Cerebellar cortex (tissue), 1 donor: ENCODE measurements at regions not wholly inside any gene's neighbourhood (a gene's known extent, or its start where the extent isn't known, plus 50 kb on each side); places are given as distances from the start of the nearest gene placed in this dataset.

Source experiments
- DNase-seq: peaks from one replicate; pipeline ENCODE4 v3.0.0-alpha.2; 2015; ENCODE audit warnings: low spot score

DNA sequence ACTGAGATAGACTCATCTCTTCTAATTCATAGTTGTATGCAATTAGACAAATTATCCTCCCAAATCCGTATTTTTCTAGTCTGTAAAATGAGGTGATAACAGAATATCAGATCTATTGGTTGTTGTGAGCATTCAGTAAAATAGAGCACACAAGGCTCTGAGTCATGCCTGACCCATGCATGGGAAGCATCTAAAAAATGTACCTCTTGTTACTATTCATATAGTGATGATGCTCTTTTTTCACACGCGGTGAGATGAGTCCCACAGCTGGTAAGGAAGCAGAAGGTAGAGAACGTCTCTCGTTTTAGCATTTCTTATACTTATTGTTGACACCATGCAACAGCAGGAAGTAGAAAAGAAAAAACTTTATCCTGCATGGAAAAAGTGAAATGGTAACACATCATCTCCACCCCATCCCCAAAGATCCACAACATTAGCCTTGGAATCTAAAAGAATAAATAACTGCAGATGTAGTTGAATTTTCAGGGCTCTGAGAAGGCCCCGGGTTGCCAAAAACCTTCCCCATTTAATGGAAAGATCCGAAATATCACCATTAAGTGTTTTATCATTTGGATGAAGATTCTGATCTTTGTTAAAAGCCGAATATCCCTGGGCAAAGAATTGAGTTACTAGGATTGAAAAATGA, 215.6 kb downstream of the TMEM114 start:
- DNase-seq: no peak

- no peak for DNase-seq
Measured at GRCh38 chr16:8373676-8374431, 216.5 kb downstream of the TMEM114 start.

- no peak for DNase-seq
Measured at GRCh38 chr16:8372141-8372540, 218.2 kb downstream of the TMEM114 start.

GRCh38 chr16:8370374-8371270, 219.7 kb downstream of the TMEM114 start:
- DNase-seq: no peak

DNA sequence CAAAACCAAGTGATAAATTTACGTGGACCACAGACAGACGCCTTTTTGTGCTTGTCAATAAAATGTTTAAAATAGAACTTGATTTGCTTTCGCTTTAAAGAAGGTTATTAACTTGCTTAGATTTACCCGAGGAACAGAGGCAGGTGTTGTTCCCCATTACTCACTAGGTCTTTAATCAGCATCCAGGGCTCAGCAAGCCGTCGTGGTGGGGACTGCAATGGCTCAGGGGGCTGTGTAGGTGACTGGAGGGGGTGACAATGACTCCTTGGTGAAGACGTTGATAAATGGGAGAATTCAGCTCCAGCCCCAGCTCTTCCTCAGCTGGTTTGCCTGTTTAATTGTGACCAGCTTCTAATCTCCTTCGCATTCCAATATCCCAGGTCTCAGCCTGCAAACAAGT, 231.4 kb downstream of the TMEM114 start:
- no peak for DNase-seq

DNA sequence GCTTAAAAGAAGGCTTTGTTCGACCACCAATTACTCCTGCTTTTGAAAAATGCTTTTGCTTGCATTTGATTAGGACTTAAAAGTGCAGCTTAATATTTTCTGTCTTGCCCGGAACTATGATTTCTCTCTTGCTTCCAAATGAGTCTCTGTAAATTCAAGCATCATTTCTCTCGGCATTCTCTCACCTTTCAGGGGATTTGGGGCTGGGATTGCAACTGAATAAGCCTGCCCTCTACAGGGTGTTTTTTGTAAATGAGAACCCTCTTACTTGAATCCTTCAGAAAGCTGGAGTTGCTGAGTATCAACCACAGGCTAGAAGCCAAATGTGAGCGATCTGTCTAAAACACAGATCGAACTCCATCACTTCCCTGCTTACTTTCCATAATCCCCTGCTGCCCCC, 234.6 kb downstream of the TMEM114 start:
- peak; percentile 39 for DNase-seq

DNA sequence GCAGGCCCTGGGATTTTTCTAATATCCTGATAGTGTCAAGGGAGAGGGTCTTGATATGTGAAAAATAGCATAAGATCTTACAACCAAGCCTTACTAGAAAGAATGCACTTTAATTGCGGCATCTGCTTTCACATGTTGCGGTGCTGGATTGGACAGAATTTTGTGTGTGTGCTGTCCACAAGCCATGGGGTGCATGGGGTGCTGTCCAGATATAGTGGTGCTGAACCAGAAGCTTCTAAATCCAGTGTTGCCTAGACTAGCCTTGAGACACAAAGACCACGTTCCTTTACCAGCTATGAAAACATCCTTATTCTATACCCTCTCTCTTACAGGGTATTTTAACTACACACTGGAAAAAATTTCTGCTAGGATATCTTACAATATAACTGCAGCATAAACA, 244.0 kb downstream of the TMEM114 start:
- no peak for DNase-seq

GRCh38 chr16:8342276-8342675, 248.0 kb downstream of the TMEM114 start:
- no peak for DNase-seq

DNA sequence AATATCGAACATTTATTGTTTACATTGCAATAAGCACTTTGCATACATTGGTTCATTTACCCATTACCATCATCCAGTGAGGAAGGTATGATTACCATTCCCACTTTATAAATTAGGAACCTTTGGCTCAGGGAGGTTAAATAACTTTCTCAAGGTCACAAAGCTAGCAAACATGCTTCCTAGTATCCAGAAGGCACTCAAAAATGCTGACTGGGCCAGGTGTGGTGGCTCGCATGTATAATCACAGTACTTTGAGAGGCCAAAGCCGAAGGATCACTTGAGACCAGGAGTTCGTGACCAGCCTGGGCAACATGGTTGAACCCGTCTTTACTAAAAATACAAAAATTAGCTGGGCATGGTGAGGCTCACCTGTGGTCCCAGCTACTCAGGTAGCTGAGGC, 259.6 kb downstream of the TMEM114 start:
- no peak for DNase-seq

DNA sequence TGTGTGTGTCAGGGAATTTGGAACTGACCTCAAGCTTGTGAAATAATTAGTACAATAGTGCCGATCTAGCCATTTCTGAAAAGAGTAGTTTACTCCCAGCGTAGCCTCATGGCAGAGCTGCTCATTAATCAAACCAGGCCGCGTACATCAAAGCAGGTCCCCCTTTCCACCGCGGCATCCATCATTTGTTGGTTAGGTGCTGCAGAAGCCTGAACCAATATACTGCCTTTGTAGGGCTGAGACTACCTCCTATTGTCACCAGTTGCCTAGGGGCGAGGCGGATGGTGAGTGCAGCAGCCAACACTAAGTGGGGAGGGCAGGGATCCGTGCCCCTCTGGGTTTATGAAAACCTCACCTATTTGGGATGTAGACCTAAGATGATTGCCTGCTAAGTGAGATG, 264.1 kb downstream of the TMEM114 start:
- DNase-seq: no peak

GRCh38 chr16:8323153-8323552, 267.2 kb downstream of the TMEM114 start:
- no peak for DNase-seq

DNA sequence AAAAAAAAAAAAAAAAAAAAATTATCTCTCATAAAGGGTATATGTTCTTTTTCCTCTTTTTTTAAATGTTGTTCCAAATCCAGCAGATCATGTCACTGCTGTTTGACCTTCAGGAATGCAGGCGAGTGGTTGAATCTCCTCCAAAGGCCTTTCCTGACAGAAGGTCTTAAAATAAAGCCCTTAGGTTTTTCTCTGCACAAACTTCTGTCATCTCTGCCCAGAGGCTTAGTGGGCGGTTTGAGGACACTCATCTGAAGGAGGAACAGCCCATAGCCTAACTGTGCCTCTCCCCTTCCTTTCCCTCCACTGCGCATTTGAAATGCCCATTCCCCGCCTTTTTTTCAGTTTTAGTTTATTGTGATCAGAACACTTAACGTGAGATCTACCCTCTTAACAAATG, 270.2 kb downstream of the TMEM114 start:
- no peak for DNase-seq

- no peak for DNase-seq
Measured at GRCh38 chr16:8310816-8311215, 279.5 kb downstream of the TMEM114 start.

DNA sequence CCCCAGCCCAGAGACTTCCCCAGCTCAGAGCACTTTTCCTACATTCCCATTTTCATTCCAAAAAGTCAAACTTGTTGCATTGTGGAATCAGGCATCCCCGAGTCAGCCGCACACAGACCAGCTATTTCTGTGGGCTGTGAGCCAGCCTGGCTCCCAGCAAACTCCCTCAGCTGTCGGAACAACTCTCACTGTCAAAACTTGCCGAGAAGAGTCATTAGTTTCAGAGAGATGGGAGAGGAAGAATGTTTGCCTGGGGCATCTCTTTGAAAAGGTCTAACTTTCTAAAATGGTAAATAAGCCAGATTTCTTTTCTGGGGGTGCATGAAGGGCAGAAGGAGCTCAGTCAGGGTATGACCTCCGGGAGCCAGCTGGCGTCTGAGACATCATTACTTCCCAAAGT, 280.0 kb downstream of the TMEM114 start:
- DNase-seq: no peak

DNA sequence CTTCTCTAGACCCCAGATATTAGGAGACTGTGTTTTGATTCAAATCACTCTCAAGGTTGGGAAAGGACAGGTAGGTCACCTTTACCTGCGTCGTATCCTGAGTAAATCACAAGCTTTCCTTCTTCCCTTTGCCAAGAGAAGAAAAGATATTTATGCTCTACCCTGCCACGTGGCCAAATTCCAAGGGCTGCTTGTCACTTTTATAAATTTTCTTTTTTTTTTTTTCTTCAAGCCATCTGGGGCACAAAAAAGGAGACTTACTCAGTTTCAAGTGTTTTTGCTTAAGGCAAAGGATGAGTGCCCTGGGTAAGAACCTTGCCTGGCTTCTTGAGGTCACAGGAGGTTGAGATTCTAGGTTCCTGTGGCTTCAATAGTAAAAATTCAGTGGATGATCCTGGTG, 285.1 kb downstream of the TMEM114 start:
- DNase-seq: no peak

- DNase-seq: no peak
Measured at GRCh38 chr16:8299635-8300034, 290.7 kb downstream of the TMEM114 start.

DNA sequence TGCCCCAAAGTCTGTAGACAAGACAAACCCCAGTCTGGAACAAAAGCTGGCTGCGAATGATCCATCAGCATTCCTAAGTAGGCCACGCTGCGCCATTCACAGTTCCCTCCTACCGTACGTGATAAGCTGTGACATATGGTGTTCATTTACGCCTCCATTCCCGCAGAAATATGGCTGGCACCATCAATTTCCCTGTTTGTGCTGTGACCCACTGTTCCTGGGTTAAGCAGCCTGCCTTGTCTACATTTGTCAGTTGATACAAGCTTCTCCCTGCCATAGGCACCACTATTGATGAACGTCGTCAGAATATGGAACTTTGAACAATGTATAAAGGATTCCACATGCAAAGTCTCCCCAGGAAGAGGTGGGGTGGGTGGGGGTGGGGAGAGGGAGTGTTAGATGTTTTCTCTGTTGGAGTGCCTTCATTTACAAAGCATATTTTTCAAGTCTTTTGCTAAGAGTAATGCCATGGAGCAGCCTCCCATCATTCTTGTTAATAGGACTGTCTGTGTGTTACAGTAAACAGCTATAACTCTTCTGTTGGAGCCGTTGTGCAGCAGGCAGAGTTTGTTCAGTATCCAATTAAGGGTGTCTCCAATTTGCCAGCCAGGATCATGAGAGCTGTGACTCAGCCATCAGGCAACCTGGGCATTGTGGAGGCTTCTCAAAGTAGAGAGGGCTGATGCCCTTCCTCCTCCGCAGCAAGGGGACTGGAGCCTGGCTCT, 294.6 kb downstream of the TMEM114 start:
- peak; percentile 74 for DNase-seq

DNA sequence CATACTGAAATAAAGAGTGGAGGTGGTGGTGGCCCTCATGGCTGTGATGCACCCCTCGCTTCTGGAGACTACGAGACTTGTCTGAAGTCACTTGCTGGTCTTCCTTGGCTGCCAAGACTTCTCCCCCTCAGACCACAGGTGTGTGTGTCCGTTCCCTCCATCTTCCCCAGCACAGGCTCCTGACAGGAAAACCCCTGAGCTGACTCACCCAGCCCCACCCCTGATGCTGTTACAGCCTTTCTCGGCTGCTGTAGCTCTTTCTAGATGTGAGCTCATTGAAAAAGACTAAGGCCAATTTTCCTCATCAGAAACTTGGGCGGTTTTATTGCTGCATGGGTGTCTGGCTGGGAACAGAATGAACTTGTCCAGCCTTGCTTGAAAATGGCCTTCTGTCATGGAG, 296.9 kb downstream of the TMEM114 start:
- DNase-seq: no peak

GRCh38 chr16:8292271-8292670, 298.0 kb downstream of the TMEM114 start:
- no peak for DNase-seq

DNA sequence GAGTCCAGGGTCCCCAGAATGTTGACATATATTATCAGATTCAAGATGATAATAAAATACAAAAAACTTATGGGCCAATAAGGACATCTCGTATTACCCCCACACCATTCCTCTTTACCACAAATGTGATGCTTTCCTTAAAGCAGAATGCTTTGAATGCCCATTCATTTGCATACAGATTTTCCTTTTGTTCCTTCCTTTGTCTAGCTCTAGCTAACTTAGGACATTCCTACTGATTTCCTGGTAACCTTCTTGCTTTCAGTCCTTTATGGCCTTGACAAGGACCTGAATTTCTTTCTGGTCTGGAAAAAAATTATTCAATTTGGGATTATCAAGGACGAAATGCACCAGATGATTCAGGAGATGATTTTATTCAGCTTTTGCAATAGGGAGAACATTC, 304.0 kb downstream of the TMEM114 start:
- no peak for DNase-seq

- DNase-seq: no peak
Measured at GRCh38 chr16:8283195-8283594, 307.1 kb downstream of the TMEM114 start.

DNA sequence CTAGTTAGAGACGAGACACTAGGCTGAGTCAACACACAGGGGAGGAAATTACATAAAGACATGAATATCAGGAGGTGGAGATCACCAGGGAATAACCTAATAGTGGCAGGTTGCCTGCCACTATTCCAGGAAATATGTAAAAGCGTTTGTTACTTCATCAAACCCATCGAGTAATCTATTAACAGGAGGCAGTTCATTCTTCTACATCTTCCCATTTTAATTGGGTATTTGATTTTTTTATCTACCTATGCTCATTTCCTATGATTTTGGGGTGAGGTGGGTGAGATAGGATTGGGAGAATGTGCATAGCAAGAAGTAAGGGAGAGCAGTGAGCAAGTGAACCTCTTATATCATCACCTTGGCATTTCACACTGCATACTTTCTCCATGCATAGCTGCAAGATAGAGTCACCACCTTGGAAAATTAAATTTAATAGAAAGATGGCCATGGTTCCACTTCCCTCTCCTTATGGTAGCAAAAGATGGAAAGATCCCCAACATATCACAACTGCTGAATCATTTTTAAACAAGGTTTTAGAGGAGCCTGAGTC, 312.2 kb downstream of the TMEM114 start:
- DNase-seq: no peak
